ENCODE measurements at regions not wholly inside any gene's neighbourhood (a gene's known extent, or its start where the extent isn't known, plus 50 kb on each side); places are given as distances from the start of the nearest gene placed in this dataset.

DNA sequence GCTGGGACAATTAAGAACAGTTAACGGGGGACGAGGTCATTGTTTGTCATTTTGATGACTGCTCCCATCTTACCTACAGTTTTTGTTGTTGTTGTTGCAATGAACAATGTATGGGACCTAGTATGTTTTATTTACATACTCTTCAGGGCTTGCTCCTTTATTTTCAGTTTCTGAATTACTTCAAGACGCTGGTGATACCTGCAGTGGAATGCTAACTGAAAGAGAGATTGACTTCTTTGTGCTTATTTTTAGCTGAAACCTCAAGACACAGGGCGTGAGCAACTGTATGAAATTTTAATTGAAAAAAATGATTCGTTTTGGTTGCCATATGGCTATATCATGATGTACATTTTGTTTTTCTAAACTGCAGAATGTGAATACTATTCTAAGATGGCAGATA lies 297.9 kb downstream of the EDEM1 start:
- TF ChIP-seq, protein P1, sequence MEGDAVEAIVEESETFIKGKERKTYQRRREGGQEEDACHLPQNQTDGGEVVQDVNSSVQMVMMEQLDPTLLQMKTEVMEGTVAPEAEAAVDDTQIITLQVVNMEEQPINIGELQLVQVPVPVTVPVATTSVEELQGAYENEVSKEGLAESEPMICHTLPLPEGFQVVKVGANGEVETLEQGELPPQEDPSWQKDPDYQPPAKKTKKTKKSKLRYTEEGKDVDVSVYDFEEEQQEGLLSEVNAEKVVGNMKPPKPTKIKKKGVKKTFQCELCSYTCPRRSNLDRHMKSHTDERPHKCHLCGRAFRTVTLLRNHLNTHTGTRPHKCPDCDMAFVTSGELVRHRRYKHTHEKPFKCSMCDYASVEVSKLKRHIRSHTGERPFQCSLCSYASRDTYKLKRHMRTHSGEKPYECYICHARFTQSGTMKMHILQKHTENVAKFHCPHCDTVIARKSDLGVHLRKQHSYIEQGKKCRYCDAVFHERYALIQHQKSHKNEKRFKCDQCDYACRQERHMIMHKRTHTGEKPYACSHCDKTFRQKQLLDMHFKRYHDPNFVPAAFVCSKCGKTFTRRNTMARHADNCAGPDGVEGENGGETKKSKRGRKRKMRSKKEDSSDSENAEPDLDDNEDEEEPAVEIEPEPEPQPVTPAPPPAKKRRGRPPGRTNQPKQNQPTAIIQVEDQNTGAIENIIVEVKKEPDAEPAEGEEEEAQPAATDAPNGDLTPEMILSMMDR (IDR thresholded peaks at IDR 0.05; ENCODE audit: borderline replicate concordance, extremely low read depth, low read length, poor library complexity, severe bottlenecking), result no peak
- TF ChIP-seq EZH2 (IDR thresholded peaks at IDR 0.05; ENCODE audit: borderline replicate concordance, low read depth, low read length, severe bottlenecking), result no peak

Measured in DND-41 (cell line).